ENCODE measurements at regions not wholly inside any gene's neighbourhood (a gene's known extent, or its start where the extent isn't known, plus 50 kb on each side); places are given as distances from the start of the nearest gene placed in this dataset.

DNA sequence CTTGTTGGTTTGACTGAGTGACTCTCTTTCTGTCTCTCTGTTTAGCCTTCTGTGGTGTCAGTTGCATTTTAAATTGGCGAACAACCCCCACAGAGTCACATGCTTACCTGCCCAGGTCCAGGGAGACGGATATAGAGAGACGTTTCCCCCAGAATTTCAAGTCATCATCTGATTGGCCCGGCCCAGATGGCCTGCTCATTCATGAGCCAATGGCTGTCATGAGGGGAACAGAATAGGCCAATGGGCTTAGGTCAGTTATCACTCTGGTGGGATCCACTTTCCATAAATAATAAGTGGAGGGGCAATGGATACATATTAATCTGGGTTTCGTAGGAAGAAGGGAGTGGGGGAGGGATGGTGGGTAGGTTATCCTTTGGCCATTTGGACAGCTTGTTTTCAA, 150.0 kb upstream of the SPRED2 start:
- Histone ChIP-seq H3K79me2 (ENCODE audit: insufficient read depth) (no peaks in the 10 kb centered on the region), H3F3A (replicated peaks; ENCODE audit: insufficient read depth) (no peaks in the 10 kb centered on the region), H3K27ac (ENCODE audit: low read depth in 2 of 2, low read length in 1 of 2) (no peak overlapping the region), H2AFZ (ENCODE audit: low read depth) (no peak overlapping the region), H3K9ac (no peak overlapping the region), H3K4me3 (ENCODE audit: low read depth in 2 of 2, low read length in 1 of 2) (no peak overlapping the region), H3K36me3 (replicated peaks in 1 of 2; ENCODE audit: control insufficient read depth in 1 of 2, insufficient read depth in 2 of 2, low read length in 1 of 2) (no peaks in the 10 kb centered on the region), H4K20me1 (ENCODE audit: insufficient read depth) (no peaks in the 10 kb centered on the region), H3K9me2 (no peaks in the 10 kb centered on the region), H3K4me1 (ENCODE audit: control insufficient read depth in 1 of 2, insufficient read depth in 2 of 2, low read depth in 1 of 2, low read length in 1 of 2) (no peaks in the 10 kb centered on the region), H3K9me3 (no peaks in the 10 kb centered on the region), H3K27me3 (ENCODE audit: insufficient read depth) (no peaks in the 10 kb centered on the region), H3K4me2 (no peak overlapping the region)
- ChIA-PET POLR2A (no interaction called here), CTCF (interaction anchor here (2.0 kb wide), 1 partner anchor 9 kb away, joined by 5 read pairs; no protein-coding TSS in a partner anchor)
- 92% methylated on average over 5 of the region's 5 CpGs for WGBS (ENCODE audit: low lambda C conversion rate)
- TF ChIP-seq RAD21 (IDR thresholded peaks at IDR 0.05; ENCODE audit: low read length) (no peak), FOXJ3 (CRISPR knock-in tag; IDR thresholded peaks at IDR 0.05) (no peak), EZH2phosphoT487 (IDR thresholded peaks at IDR 0.05; ENCODE audit: borderline replicate concordance, low read depth) (no peak), RCOR1 (IDR thresholded peaks at IDR 0.05; ENCODE audit: low read length) (no peak), YY1 (IDR thresholded peaks at IDR 0.05; ENCODE audit: low read depth) (no peak), SMC3 (IDR thresholded peaks at IDR 0.05; ENCODE audit: low read depth, low read length) (no peak), FOSL2 (IDR thresholded peaks at IDR 0.05; ENCODE audit: borderline replicate concordance, low read depth) (no peak), GABPA (IDR thresholded peaks at IDR 0.05; ENCODE audit: low read depth) (no peak), FOXM1 (IDR thresholded peaks at IDR 0.05; ENCODE audit: low read depth) (no peak), POLR2AphosphoS5 (IDR thresholded peaks at IDR 0.05; ENCODE audit: low read depth, low read length) (no peak), TCF12 (IDR thresholded peaks at IDR 0.05) (no peak), MXI1 (IDR thresholded peaks at IDR 0.05; ENCODE audit: low read depth, low read length) (no peak), MEF2A (IDR thresholded peaks at IDR 0.05; ENCODE audit: borderline replicate concordance, low read depth) (no peak)
- TF ChIP-seq, protein P1, sequence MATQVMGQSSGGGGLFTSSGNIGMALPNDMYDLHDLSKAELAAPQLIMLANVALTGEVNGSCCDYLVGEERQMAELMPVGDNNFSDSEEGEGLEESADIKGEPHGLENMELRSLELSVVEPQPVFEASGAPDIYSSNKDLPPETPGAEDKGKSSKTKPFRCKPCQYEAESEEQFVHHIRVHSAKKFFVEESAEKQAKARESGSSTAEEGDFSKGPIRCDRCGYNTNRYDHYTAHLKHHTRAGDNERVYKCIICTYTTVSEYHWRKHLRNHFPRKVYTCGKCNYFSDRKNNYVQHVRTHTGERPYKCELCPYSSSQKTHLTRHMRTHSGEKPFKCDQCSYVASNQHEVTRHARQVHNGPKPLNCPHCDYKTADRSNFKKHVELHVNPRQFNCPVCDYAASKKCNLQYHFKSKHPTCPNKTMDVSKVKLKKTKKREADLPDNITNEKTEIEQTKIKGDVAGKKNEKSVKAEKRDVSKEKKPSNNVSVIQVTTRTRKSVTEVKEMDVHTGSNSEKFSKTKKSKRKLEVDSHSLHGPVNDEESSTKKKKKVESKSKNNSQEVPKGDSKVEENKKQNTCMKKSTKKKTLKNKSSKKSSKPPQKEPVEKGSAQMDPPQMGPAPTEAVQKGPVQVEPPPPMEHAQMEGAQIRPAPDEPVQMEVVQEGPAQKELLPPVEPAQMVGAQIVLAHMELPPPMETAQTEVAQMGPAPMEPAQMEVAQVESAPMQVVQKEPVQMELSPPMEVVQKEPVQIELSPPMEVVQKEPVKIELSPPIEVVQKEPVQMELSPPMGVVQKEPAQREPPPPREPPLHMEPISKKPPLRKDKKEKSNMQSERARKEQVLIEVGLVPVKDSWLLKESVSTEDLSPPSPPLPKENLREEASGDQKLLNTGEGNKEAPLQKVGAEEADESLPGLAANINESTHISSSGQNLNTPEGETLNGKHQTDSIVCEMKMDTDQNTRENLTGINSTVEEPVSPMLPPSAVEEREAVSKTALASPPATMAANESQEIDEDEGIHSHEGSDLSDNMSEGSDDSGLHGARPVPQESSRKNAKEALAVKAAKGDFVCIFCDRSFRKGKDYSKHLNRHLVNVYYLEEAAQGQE (IDR thresholded peaks at IDR 0.05; ENCODE audit: low read depth, low read length) = no peak
- no peak for DNase-seq

DNA sequence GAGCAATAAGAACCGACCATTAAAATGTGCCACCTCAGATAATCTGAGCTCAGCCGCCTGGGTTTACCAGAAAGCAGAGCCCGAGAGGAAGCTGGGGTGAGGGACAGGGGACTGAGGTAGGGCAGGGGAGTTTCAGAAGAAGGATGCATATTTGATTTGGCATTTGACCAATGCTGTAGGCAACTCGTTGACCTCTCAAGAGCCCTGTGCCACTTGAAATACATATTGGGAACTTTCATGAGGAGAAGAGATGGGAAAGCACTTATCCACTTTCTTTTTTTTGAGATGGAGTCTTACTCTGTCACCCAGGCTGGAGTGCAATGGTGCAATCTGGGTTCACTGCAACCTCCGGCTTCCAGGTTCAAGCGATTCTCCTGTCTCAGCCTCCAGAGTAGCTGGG, 148.4 kb upstream of the SPRED2 start:
- Histone ChIP-seq H2AFZ (ENCODE audit: low read depth) (no peak overlapping the region), H3K27ac (ENCODE audit: low read depth in 2 of 2, low read length in 1 of 2) (no peak overlapping the region), H4K20me1 (ENCODE audit: insufficient read depth) (no peaks in the 10 kb centered on the region), H3K9me3 (no peaks in the 10 kb centered on the region), H3K9me2 (no peaks in the 10 kb centered on the region), H3K9ac (no peak overlapping the region), H3F3A (replicated peaks; ENCODE audit: insufficient read depth) (no peaks in the 10 kb centered on the region), H3K27me3 (ENCODE audit: insufficient read depth) (no peaks in the 10 kb centered on the region), H3K4me1 (ENCODE audit: control insufficient read depth in 1 of 2, insufficient read depth in 2 of 2, low read depth in 1 of 2, low read length in 1 of 2) (peaks cover 0 to 5% of the 10 kb centered on the region in 2 experiments; a peak in 1 of 4 replicates), H3K79me2 (ENCODE audit: insufficient read depth) (no peaks in the 10 kb centered on the region), H3K36me3 (replicated peaks in 1 of 2; ENCODE audit: control insufficient read depth in 1 of 2, insufficient read depth in 2 of 2, low read length in 1 of 2) (no peaks in the 10 kb centered on the region), H3K4me2 (no peak overlapping the region), H3K4me3 (ENCODE audit: low read depth in 2 of 2, low read length in 1 of 2) (no peak overlapping the region)
- ChIA-PET CTCF (no interaction called here), POLR2A (no interaction called here)
- no peak for DNase-seq
- 87% methylated on average over 6 of the region's 6 CpGs for WGBS (ENCODE audit: low lambda C conversion rate)
- no peak for TF ChIP-seq POLR2AphosphoS5 (IDR thresholded peaks at IDR 0.05; ENCODE audit: low read depth, low read length)
- no peak for TF ChIP-seq FOXM1 (IDR thresholded peaks at IDR 0.05; ENCODE audit: low read depth)
- TF ChIP-seq MEF2A (IDR thresholded peaks at IDR 0.05; ENCODE audit: borderline replicate concordance, low read depth) = no peak
- TF ChIP-seq TCF12 (IDR thresholded peaks at IDR 0.05) = no peak
- TF ChIP-seq SMC3 (IDR thresholded peaks at IDR 0.05; ENCODE audit: low read depth, low read length) = no peak
- TF ChIP-seq, protein P2, sequence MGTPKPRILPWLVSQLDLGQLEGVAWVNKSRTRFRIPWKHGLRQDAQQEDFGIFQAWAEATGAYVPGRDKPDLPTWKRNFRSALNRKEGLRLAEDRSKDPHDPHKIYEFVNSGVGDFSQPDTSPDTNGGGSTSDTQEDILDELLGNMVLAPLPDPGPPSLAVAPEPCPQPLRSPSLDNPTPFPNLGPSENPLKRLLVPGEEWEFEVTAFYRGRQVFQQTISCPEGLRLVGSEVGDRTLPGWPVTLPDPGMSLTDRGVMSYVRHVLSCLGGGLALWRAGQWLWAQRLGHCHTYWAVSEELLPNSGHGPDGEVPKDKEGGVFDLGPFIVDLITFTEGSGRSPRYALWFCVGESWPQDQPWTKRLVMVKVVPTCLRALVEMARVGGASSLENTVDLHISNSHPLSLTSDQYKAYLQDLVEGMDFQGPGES (IDR thresholded peaks at IDR 0.05; ENCODE audit: low read depth, low read length) = no peak
- TF ChIP-seq, protein P3, sequence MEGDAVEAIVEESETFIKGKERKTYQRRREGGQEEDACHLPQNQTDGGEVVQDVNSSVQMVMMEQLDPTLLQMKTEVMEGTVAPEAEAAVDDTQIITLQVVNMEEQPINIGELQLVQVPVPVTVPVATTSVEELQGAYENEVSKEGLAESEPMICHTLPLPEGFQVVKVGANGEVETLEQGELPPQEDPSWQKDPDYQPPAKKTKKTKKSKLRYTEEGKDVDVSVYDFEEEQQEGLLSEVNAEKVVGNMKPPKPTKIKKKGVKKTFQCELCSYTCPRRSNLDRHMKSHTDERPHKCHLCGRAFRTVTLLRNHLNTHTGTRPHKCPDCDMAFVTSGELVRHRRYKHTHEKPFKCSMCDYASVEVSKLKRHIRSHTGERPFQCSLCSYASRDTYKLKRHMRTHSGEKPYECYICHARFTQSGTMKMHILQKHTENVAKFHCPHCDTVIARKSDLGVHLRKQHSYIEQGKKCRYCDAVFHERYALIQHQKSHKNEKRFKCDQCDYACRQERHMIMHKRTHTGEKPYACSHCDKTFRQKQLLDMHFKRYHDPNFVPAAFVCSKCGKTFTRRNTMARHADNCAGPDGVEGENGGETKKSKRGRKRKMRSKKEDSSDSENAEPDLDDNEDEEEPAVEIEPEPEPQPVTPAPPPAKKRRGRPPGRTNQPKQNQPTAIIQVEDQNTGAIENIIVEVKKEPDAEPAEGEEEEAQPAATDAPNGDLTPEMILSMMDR (IDR thresholded peaks at IDR 0.05) = no peak
- TF ChIP-seq TAF1 (IDR thresholded peaks at IDR 0.05; ENCODE audit: borderline replicate concordance, low read depth, low read length) = no peak
- TF ChIP-seq YY1 (IDR thresholded peaks at IDR 0.05; ENCODE audit: low read depth) = no peak
- TF ChIP-seq, protein P4, sequence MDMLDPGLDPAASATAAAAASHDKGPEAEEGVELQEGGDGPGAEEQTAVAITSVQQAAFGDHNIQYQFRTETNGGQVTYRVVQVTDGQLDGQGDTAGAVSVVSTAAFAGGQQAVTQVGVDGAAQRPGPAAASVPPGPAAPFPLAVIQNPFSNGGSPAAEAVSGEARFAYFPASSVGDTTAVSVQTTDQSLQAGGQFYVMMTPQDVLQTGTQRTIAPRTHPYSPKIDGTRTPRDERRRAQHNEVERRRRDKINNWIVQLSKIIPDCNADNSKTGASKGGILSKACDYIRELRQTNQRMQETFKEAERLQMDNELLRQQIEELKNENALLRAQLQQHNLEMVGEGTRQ (IDR thresholded peaks at IDR 0.05; ENCODE audit: borderline replicate concordance, low read depth, low read length) = no peak
- TF ChIP-seq, protein P5, sequence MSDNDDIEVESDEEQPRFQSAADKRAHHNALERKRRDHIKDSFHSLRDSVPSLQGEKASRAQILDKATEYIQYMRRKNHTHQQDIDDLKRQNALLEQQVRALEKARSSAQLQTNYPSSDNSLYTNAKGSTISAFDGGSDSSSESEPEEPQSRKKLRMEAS (IDR thresholded peaks at IDR 0.05; ENCODE audit: low read depth) = no peak
- no peak for TF ChIP-seq SIN3A (IDR thresholded peaks at IDR 0.05; ENCODE audit: borderline replicate concordance, low read depth, low read length)
- no peak for TF ChIP-seq RFX5 (IDR thresholded peaks at IDR 0.05; ENCODE audit: low read length)
